GM21529 (cell line): ENCODE measurements at regions not wholly inside any gene's neighbourhood (a gene's known extent, or its start where the extent isn't known, plus 50 kb on each side); places are given as distances from the start of the nearest gene placed in this dataset.
"Not testable (repeated sequence)": the region's sequence is repeated elsewhere in the genome, so short reads cannot be mapped to it uniquely, and the experiment has no call there.

Source experiments
- ATAC-seq: cut with Tn5 transposase; IDR thresholded peaks from one replicate; pipeline ENCODE4 v1.9.1; 2021; ENCODE audit not compliant: unreplicated experiment

DNA sequence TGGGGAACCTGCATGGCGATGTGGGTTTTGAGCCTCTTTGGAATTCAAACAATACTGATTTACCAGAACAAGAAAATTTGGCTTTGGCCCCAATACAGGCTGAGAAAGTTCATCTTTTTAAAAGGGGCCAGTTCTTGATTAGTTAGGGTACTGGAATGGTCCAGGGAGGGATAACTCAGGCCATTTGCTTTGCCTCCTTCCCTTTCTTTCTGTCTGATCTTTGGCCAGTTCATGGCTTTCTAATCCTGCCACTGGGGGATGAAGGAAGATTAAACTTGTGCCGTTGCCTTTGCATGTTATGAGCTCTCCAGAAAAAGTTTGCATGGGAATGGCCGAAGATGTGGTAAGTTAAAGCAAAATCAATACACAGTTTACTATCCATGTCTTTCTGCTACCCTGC lies 78.4 kb downstream of the ADAMTS15 start:
- ATAC-seq, result no peak

DNA sequence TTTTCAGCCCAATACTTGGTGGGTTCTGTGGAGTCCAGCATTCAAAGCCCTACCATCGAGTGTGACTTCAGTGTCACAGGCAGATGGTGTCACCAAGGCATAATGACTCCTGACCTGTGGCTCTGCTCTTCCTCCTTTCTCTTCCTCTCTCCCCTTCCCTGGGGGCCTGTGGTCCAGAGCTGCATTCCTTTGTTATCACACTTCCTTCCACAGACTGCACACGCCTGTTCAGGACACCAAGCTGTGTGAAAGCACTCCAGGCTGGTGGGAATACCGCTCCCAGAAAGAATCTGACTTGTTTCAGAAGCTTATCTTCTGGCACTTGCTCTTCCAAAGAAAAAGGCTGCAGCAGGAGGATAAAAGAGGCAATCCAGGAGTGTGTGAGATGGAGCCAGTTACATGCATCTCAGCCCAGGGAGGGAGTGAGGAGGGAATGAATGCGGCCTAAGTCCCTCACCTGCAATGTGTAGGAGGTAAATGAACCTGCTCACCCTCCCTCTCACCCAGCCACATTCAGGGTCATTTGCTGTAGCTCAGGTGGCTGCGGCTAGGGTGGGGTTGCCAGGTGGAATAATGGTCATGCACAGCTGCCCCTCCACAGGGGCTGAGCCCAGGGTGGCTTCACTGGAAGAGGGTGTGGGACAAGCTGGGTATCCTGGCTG lies 79.3 kb downstream of the ADAMTS15 start:
- no peak for ATAC-seq

DNA sequence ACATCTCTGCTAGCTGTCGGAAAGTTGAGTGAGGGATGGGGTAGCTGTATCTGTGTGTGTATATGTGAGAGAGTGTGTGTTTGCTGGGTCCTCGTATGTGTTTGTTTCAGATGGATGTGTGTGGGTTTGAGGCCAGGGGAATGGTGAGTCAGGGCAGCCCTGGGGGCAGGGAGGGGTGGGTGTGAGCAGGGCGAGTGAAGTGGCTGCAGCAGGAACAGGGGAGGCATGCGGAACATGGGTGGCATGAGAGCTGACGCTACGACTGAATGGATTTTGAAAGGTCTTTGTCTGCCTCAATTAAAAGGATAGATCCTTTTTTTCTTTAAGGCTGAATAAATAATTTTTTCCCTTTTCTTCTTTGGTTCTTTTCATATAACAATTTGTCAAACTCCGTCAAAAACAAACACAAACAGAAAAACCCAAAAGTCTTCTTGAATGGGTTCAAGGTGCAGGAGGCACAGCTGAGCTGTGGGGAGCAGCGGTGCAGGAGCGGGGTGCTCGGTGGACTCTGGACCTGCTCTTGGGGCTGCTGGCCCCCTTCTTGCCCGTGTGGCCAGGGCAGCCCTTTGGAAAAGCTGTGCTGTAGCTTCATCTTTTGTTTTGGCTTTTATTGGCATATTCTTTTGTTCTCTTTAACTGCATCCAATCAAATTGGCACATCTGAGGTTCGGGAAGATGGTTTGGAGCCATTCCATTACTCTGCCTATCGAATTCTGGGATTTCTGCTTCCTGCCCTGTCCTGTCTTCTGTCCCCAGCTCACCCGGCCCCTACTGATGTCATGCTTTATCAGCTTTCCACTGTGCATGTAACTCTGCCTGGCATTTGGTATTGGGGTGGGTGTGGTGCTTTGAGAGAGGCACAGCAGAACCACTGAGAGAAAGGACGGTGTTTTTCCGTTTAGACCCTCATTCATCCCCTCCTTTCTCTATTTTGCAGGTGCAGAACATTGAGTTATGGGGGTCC lies 80.1 kb downstream of the ADAMTS15 start:
- ATAC-seq, result no peak

DNA sequence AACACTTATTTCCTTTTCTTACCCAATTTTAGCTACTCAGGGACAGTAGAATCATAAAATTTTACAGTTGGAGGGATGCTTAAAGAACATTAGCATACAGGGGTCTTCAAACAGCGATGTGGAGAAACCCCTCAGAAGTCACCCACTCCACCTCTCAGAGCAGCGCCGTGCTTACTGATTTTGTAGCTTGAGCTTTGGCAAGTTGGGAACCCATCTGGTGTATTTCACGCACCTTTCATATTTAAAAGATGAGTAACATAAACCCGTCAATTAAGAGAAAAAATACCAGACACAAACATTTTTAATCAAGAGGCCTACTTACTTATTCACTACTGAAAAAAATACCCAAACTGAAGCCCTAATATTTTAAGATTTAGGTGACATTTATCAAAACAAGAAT lies 80.9 kb downstream of the ADAMTS15 start:
- no peak for ATAC-seq

DNA sequence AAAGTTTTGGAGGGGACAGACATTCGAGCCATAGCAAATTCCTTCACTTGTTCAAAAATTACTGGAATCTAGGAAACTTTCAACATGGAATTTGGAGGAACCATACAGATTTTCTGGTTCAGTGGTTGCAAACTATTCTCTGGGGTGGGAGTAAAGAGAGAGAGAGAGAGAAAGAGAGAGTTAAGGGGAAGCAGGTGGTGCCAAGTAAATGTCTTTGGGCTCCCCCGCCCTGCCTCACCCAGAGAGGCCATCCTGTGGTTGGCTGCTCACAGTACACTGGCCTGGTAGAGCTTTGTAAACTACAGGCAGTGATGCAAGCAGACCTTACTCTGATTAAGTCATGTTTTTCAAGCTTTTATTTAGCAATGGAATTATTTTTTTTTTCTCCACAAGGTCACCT lies 82.6 kb downstream of the ADAMTS15 start:
- no peak for ATAC-seq

DNA sequence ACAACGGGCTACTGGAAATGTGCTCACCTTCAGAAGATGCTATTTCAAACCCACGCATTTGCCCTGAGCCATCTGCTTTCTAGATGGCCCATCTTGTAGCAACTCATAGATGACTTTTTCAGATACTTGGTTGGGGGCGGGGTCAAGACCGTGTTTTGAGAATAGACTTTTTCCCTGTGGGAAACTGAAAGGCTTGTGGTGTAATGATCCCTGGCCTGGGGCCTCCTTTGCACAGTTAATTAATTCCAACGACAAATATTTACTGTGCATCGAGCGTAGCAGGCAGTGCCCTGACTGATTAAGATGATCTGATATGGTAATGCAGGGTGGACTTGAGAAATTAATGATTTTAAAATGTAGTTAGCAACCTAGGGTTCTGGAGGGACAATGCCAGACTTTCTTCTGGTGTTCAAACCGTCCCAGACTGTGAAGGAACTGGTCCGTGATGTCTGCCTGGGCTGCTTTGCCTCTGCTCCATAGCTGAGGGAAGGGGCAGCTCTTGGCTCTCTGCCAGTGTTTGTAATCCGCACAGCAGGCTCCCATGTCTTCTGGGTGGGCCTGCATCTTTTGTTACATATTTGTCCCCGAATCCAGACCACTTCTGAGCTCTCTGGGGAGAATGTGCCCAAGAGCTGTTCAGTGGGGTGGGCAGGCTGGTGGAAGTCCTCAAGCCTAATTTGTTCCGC lies 84.8 kb downstream of the ADAMTS15 start:
- no peak for ATAC-seq

DNA sequence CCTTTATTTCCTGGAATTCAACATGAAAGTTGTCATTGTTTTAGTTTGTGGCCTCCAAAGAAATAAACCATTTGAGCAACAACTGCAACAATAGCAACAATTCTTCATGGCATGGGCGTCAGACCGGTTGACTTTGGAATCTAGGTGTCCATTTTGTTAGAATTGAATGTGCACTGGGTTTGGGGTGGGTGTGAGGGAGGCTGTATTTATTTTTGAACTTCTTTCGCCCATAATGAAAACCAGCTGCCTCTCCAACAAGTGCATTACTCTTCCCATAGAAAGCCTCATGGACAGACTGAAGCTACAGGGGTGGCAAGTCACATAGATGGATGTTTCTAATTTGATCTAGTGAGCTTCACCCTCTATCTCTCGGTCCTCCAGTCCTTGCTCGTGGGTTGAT lies 85.4 kb downstream of the ADAMTS15 start:
- ATAC-seq, result no peak

DNA sequence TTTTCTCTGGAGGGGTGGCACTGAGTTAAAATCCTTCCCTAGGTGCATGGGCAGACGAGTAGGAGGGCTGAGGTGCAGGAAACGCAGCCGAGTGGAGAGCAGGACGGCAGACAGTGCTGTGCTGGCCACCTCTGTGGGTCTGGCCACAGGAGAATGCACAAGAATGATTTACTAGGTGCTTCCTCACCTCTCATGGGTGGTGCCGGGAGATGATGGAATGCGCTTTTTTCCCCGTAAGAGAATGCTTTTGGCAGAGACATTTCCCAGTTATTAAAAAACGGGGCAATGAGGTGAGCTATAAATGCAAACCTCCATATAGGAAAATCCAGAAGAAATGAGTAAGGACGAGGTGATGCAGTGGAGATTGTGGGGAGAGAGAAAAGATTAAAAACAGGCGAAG lies 86.1 kb downstream of the ADAMTS15 start:
- ATAC-seq, result no peak

DNA sequence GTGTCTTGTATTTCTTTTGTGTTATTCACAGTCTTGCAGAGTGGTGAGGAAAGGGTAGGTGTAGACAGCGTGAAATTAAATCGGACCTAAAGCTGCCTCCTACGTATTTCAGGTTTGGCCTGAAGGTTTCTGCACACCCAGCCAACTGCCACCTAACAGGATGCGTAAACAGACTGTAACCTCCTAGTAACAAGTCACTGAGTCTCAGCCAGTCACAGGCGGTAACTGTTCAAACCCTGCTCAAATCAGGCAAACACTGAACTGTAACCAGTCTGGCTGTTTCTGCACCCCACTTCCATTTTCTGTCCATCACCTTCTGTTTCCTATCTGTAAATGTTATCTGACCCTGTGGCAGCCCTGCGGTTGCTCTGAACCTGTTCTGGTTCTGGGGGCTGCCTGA lies 87.1 kb downstream of the ADAMTS15 start:
- ATAC-seq, result no peak

DNA sequence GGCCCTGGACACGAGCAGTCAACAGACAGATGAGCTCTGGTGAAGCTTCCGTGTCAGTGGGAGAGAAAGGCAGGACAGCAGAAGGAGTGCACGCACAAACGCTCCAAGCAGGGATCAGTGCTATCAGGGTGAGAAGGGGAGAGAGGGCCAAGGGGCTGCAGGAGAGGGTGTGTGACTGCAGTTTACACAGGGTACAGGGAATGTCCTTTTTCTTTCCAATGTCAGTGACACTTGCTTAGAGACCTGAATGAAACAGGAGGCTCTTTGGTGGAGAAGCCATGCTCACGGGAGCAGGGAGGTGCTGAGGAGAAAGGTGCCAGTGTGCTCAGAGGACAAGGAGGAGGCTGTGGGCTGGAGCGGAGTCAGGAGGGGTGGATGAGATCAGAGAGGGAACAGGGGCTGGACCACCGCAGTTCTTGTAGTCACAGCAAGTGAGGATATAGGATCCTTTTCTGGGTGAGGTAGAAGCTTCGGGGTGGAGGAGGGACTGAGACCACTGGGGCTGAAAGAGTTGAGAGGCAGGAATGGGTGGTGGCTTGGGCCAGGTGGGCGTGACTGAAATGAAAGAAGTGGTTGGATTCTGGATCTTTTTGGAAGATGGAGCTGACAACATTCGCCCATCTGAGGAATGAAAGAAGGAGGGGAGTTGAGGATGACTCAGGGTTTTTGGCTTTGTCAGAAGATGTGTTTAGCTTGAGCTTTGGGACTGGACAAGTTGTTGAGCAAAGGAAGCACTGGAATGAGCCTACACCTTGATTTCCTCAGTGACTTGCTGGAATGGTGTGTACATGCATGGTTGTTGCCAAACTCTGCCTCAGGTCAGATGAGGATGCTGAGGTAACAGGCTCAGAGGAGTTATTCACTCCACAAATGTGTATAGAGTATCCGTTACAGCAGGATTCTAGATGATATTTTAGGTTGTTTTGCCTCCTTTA lies 87.9 kb downstream of the ADAMTS15 start:
- ATAC-seq, result no peak

DNA sequence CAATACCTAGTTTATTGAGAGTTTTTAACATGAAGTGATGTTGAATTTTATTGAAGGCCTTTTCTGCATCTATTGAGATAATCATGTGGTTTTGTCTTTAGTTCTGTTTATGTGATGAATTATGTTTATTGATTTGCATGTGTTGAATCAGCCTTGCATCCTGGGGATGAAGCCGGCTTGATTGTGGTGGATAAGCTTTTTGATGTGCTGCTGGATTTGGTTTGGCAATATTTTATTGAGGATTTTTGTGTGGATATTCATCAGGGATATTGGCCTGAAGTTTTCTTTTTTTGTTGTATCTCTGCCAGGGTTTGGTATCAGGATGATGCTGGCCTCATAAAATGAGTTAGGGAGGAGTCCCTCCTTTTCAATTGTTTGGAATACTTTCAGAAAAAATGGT lies 91.2 kb downstream of the ADAMTS15 start:
- ATAC-seq, result not testable (repeated sequence)

DNA sequence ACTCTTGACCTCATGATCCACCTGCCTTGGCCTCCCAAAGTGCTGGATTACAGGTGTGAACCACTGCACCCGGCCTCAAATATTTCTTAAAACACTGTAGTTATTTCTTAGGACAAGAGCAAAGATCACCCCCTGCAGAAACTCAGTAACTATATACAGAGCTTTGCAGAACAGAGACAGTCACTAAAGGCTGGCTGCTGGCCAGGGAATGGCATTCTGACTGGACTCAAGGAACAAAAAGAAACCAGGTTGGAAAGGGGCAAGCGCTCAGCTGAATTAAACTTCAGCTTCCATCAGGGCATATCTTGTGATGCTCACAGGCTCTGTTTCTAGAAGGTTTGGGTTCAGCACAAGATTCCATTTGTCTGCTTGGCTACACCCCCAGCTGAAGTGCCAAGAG lies 95.8 kb downstream of the ADAMTS15 start:
- ATAC-seq, result no peak

DNA sequence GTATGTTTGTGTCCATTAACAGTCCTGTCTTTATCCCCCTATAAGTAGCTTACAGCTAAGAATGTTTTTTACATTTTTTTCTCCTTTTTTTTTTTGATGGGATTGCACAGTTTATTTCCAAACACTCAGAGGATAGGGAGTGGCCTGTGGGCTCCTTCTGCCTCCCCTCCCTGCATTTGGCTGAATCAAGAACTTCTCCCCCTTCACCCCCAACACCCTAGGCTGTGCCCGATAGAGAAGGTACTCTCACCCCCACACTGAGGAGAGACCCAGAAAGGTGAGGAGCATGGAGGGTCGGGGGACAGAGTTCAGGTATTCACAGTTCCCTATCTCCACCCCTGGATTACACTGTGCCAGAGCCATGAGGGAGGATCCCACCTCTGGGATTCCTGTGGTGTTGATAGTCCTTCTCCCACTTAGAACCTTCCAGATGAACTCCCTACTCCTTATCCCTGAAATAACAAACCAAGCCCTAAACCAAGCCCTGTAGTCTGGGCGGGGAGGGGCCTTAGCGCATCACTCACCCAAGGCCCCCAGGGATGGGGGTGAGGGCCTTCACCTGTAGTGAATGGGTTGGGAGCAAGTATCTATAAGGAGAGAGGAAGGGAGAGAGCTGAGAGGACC lies 97.1 kb downstream of the ADAMTS15 start:
- no peak for ATAC-seq

DNA sequence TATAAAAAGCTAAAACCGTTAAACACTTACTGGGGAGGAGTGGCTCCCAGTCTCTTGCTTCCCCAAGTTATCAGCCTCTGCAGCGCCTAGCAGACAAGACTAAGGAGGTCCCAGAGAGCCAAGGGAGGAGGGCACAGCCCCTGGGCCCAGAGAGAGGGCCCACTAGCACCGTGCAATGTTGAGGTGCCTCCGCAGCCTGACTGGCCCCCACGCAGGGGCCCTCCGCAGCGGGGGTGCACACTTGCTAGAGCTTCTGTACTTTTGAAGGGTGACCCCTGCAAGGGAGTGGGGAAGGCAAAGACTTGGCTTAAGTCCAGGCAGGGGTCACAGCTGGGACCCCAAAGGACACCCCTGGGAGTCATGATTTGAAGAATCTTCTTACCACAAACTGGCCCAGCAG lies 98.0 kb downstream of the ADAMTS15 start:
- ATAC-seq, result no peak

DNA sequence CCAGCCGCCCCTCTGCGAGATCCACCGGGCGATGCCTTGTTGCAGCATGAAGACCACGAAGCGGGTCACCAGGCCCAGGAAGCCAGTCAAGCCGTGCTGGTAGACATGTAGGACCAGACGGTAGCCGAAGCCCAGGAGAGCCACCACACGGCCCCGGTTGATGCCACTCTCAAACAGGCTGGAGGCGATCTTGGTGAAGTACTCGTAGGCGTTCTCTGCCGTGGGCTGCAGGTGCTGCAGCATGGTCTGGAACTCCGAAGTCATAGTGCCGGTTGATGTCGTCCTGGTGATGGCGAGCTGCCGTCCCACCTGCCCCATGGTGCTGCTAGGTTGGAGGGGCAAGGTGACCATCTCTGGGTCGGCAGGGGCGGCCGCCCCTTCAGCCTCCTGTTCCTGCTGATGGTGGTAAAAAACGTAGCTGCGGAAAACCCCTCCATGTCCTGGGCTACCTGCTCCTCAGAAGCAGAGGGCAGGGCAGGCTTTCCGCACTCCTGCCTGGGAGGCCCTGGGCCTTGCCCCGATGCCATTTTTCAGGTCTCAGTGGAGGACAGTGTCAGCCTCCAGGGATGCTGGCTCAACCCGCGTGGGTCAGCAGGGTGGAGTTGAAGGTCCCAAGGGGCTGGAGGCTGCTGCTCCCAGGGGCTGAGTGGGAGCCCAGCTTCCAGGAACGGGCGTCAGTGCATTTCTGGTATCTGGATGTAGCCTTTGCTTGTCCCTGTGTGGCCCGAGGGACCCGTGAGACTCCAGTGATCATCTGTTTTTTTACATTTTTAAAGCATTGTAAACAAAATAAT lies 98.7 kb downstream of the ADAMTS15 start:
- no peak for ATAC-seq

DNA sequence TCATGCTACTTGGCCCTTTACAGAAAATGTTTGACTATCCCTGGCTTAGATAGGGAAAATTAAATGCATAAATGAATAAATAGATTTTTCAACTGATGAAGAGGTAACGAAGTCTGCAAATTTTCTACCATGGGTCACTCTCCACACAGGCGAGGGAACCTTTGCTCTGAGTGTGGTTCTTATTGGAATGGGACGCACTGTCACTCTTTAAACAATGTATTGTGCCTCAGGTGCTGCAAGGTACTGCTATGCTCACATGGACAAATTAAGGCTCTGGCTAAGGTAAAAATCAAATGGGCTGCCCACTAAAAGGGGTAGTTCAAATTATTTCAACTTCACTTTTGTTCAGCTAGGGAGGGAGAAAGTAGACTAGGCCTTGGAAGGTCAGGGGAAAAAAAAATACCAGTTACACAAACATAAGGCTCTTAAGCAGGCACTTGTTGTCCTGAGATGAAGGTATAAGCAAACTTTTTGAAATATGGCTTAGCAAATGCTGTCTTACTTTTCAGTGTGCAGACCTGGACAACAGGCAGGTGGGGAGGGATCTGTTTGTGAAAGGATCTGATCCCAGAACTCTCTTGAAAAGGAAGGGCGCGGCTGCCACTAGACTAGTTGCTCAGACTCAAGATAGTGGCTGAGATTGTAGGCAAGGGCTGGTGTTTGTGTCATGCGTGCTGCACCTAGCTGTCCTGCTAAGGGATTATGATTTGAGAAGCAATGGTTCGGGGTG lies 99.5 kb downstream of the ADAMTS15 start:
- no peak for ATAC-seq

DNA sequence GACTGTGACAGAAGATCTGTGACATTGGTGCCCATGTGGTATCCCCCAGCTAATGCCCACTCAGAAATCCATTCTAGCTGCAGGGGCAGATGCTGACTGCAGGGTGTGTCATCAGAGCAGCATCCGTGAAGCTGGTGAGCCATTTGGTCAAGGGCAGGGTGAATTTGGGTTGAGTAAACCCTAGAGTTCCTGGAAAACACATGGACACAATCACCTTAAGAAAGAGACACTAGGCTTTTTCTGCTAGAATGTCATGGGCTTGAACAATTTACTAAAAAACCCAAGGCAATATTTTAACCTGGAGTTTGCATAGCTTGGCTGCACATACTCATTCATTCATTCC lies 100.0 kb downstream of the ADAMTS15 start:
- ATAC-seq, result no peak

DNA sequence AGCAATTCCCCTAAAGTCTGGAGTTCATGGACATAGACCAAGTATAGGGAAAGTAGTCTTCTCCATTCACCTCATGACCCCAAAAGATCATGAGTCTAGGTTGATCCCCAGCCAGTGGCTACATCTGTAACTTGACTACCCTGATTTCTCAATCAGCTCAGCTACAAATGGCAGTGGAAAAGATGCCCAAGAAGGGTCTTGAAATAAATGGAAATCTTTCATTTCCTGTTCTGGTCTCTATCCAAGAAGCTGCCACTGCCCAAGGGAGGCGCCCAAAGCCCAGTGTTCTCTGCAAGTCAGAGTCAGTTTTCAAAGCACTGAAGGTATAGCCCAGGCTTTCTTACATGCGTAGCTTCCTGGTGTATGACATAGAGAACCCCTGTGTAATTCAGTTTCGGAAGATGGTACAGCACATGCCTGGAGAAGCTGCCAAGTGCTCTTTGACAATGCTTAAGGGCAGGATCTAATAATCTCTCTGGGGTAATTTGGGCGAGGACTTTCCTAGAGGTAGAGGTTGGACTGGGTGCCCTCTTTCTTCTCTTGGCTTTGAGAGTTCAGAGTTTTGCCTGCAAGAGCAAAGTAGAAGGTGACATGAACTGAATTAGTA lies 101.1 kb downstream of the ADAMTS15 start:
- no peak for ATAC-seq

DNA sequence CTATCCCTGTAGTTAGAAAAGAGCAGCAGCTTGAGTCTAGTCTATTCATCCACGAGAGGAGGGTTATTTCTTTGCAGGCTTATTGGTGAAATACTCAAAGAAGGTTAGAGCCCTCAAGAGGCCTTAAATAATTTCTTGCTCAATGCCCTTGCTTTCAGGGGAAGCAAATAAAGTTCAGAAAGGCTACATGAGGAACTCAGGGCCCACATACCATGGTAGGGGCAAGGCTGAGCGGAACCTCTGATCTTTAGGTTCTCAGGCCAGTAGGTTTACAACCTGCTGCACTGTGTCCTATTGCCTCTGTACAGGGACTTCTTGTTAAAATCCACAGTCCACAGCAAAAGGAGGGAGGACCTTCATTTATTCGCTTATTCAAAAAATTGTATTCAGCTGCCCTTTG lies 101.7 kb downstream of the ADAMTS15 start:
- no peak for ATAC-seq
